Hepatocyte (in vitro differentiated cells): ENCODE measurements at regions not wholly inside any gene's neighbourhood (a gene's known extent, or its start where the extent isn't known, plus 50 kb on each side); places are given as distances from the start of the nearest gene placed in this dataset.

Source experiments
- DNase-seq: peaks from one replicate; pipeline ENCODE4 v3.0.0-alpha.2; 2016; ENCODE audit warnings: low spot score
- H2AFZ ChIP-seq: fragments of 200-600 bp; sonication (generic); 2 replicates; pipeline ENCODE4 v1.6.0; 2016; ENCODE audit warnings: antibody characterized with exemption, mild to moderate bottlenecking
- H3K27ac ChIP-seq: fragments of 200-600 bp; sonication (generic); 2 replicates; pipeline ENCODE4 v1.5.1; 2016; ENCODE audit warnings: mild to moderate bottlenecking
- H3K27me3 ChIP-seq: fragments of 200-600 bp; sonication (generic); 2 replicates; pipeline ENCODE4 v1.6.1; 2016
- H3K36me3 ChIP-seq: fragments of 200-600 bp; sonication (generic); replicated peaks from 2 replicates; pipeline ENCODE4 v1.5.1; 2016; ENCODE audit warnings: low read depth; ENCODE audit not compliant: insufficient read depth
- H3K4me1 ChIP-seq: fragments of 200-600 bp; sonication (generic); 2 replicates; pipeline ENCODE4 v1.5.1; 2016; ENCODE audit warnings: mild to moderate bottlenecking, moderate library complexity; ENCODE audit not compliant: insufficient read depth
- H3K4me2 ChIP-seq: fragments of 200-600 bp; sonication (generic); 2 replicates; pipeline ENCODE4 v1.6.0; 2016
- H3K4me3 ChIP-seq: fragments of 200-600 bp; sonication (generic); 2 replicates; pipeline ENCODE4 v1.5.1; 2016; ENCODE audit warnings: mild to moderate bottlenecking
- H3K79me2 ChIP-seq: fragments of 200-600 bp; sonication (generic); 2 replicates; pipeline ENCODE4 v1.6.0; 2017; ENCODE audit warnings: mild to moderate bottlenecking
- H3K9me2 ChIP-seq: fragments of 200-600 bp; sonication (generic); replicated peaks from 2 replicates; pipeline ENCODE4 v1.6.0; 2017; ENCODE audit warnings: mild to moderate bottlenecking; ENCODE audit not compliant: insufficient read depth
- H3K9me3 ChIP-seq: fragments of 200-600 bp; sonication (generic); 2 replicates; pipeline ENCODE4 v1.5.1; 2016; ENCODE audit warnings: low read depth, mild to moderate bottlenecking
- H4K20me1 ChIP-seq: fragments of 200-600 bp; sonication (generic); 2 replicates; pipeline ENCODE4 v1.6.0; 2016; ENCODE audit warnings: mild to moderate bottlenecking; ENCODE audit not compliant: insufficient read depth, poor library complexity, severe bottlenecking
- CTCF ChIP-seq: fragments of 200-600 bp; sonication (generic); IDR thresholded peaks from 2 replicates; pipeline ENCODE4 v1.5.1; 2016; ENCODE audit warnings: antibody characterized with exemption, mild to moderate bottlenecking; ENCODE audit not compliant: poor library complexity
- EZH2 ChIP-seq: fragments of 200-600 bp; sonication (generic); IDR thresholded peaks from 2 replicates; pipeline ENCODE4 v1.6.1; 2016; ENCODE audit warnings: antibody characterized with exemption, mild to moderate bottlenecking, borderline replicate concordance
- EZH2phosphoT487 ChIP-seq: fragments of 200-600 bp; sonication (generic); IDR thresholded peaks from one replicate; pipeline ENCODE4 v1.6.1; 2018; ENCODE audit warnings: antibody characterized with exemption, mild to moderate bottlenecking, low read depth, moderate library complexity; ENCODE audit not compliant: unreplicated experiment, severe bottlenecking
- WGBS: methylation state at CpG from one replicate; pipeline ENCODE4 v1.1.6; 2016; ENCODE audit warnings: low lambda C conversion rate; ENCODE audit errors: missing lambda C conversion rate; 5-methylcytosine and 5-hydroxymethylcytosine counted together

- Histone ChIP-seq H3K4me2 (no peak overlapping the region), H3K4me3 (no peak overlapping the region), H2AFZ (no peak overlapping the region), H3K79me2 (no peaks in the 10 kb centered on the region), H3K4me1 (no peaks in the 10 kb centered on the region), H4K20me1 (no peaks in the 10 kb centered on the region), H3K9me3 (no peaks in the 10 kb centered on the region), H3K9me2 (no peaks in the 10 kb centered on the region), H3K27ac (no peak overlapping the region), H3K27me3 (no peaks in the 10 kb centered on the region), H3K36me3 (no peaks in the 10 kb centered on the region)
- DNase-seq: no peak
- TF ChIP-seq CTCF (no peak), EZH2phosphoT487 (no peak)
- 90% methylated on average over 2 of the region's 2 CpGs for WGBS
Measured at GRCh38 chr4:74635074-74635473, 159.2 kb downstream of the BTC start.

DNA sequence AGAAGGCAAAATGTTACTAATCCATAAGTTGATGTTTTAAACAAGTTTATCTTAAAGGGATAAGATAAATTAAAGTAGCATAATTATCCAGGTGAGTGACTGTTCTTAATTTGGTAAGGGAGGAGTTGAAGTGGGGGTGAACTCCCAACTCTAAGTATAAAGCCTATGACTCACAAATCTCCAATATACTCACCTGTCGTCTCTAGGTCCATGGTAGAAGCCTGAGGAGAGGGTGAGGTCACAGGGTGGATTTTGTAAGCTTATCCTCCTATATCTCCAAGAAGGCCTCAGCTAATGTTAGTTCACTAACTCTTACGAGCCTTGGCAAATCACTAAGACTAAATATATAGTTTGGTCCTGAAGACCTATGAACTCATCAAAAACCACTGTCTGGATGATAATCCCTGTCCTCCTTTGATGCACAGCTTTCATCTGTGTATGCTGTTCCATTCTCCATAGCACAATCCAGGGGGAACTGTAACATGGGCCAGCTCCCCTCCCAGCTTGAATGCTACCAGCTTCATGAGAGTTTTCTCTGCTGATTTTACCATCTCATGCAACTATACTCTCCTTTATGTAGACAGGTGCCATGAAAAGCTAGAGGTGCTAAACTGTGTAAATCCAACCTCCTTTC lies 158.7 kb downstream of the BTC start:
- DNase-seq: no peak
- Histone ChIP-seq H3K4me2 (no peak overlapping the region), H3K4me3 (no peak overlapping the region), H2AFZ (no peak overlapping the region), H3K27ac (no peak overlapping the region), H3K79me2 (no peaks in the 10 kb centered on the region), H3K9me3 (no peaks in the 10 kb centered on the region), H3K36me3 (no peaks in the 10 kb centered on the region), H3K4me1 (no peaks in the 10 kb centered on the region), H3K9me2 (no peaks in the 10 kb centered on the region), H4K20me1 (no peaks in the 10 kb centered on the region), H3K27me3 (no peaks in the 10 kb centered on the region)
- no peak for TF ChIP-seq EZH2
- TF ChIP-seq EZH2phosphoT487: no peak
- TF ChIP-seq CTCF: no peak
- 76% methylated on average over 2 of the region's 2 CpGs for WGBS

- Histone ChIP-seq H3K4me1 (no peaks in the 10 kb centered on the region), H3K79me2 (no peaks in the 10 kb centered on the region), H3K9me2 (no peaks in the 10 kb centered on the region), H3K36me3 (no peaks in the 10 kb centered on the region), H3K27me3 (no peaks in the 10 kb centered on the region), H2AFZ (no peak overlapping the region), H3K4me3 (no peak overlapping the region), H4K20me1 (no peaks in the 10 kb centered on the region), H3K9me3 (no peaks in the 10 kb centered on the region), H3K27ac (no peak overlapping the region), H3K4me2 (no peak overlapping the region)
- TF ChIP-seq CTCF (no peak), EZH2 (no peak), EZH2phosphoT487 (no peak)
- 86% methylated on average over 1 of the region's 1 CpG for WGBS
- no peak for DNase-seq
Measured at GRCh38 chr4:74638001-74638400, 156.3 kb downstream of the BTC start.

- Histone ChIP-seq H4K20me1 (no peaks in the 10 kb centered on the region), H3K27ac (no peak overlapping the region), H3K9me2 (no peaks in the 10 kb centered on the region), H3K36me3 (no peaks in the 10 kb centered on the region), H2AFZ (no peak overlapping the region), H3K27me3 (no peaks in the 10 kb centered on the region), H3K79me2 (no peaks in the 10 kb centered on the region), H3K9me3 (no peaks in the 10 kb centered on the region), H3K4me3 (no peak overlapping the region), H3K4me1 (no peaks in the 10 kb centered on the region), H3K4me2 (no peak overlapping the region)
- no peak for TF ChIP-seq EZH2
- no peak for TF ChIP-seq CTCF
- TF ChIP-seq EZH2phosphoT487: no peak
- WGBS: 87% methylated on average over 3 of the region's 3 CpGs
- DNase-seq: no peak
Measured at GRCh38 chr4:74638689-74639088, 155.6 kb downstream of the BTC start.
